Suprapubic skin (tissue), 4 donors: ENCODE measurements at regions not wholly inside any gene's neighbourhood (a gene's known extent, or its start where the extent isn't known, plus 50 kb on each side); places are given as distances from the start of the nearest gene placed in this dataset.

ENCODE experiments used
- DNase-seq, 2 donors: peaks; one replicate each; pipeline ENCODE4 v3.0.0-alpha.2; 2019; ENCODE audit warnings: low spot score in 2 of 2
- H3K27ac ChIP-seq: fragments of 200-600 bp; sonication (generic); one replicate; pipeline ENCODE4 v1.5.1; 2019
- H3K27me3 ChIP-seq: fragments of 200-600 bp; sonication (generic); one replicate; pipeline ENCODE4 v1.5.1; 2019
- H3K36me3 ChIP-seq: fragments of 200-600 bp; sonication (generic); one replicate; pipeline ENCODE4 v1.5.1; 2019
- H3K4me1 ChIP-seq: fragments of 200-600 bp; sonication (generic); one replicate; pipeline ENCODE4 v1.5.1; 2019
- H3K4me3 ChIP-seq: fragments of 200-600 bp; sonication (generic); one replicate; pipeline ENCODE4 v1.5.1; 2019; ENCODE audit warnings: mild to moderate bottlenecking
- H3K9me3 ChIP-seq: fragments of 200-600 bp; sonication (generic); one replicate; pipeline ENCODE4 v1.5.1; 2019
- CTCF ChIP-seq, 2 donors: fragments of 200-600 bp in 1 of 2; fragments of 450-650 bp in 1 of 2; sonication (generic) in 1 of 2; IDR thresholded peaks; one replicate each; pipeline ENCODE4 v1.5.1; 2016 to 2019; ENCODE audit warnings: antibody characterized with exemption in 2 of 2, mild to moderate bottlenecking in 1 of 2, moderate library complexity in 1 of 2
- EP300 ChIP-seq: sonication (generic); formaldehyde crosslinking; IDR thresholded peaks from one replicate; pipeline ENCODE4 v1.6.1; 2017; ENCODE audit warnings: antibody characterized with exemption
- POLR2A ChIP-seq, 2 donors: fragments of 450-650 bp; IDR thresholded peaks; one replicate each; pipeline ENCODE4 v1.6.1; 2017; ENCODE audit warnings: antibody characterized with exemption in 2 of 2, mild to moderate bottlenecking in 2 of 2, moderate library complexity in 2 of 2
- POLR2AphosphoS5 ChIP-seq, 3 donors: sonication (generic); formaldehyde crosslinking; IDR thresholded peaks; one replicate each; pipeline ENCODE4 v1.6.1; 2017; ENCODE audit warnings: antibody characterized with exemption in 3 of 3
- WGBS: methylation state at CpG from one replicate; pipeline ENCODE4 v1.1.5; 2018; 5-methylcytosine and 5-hydroxymethylcytosine counted together

- H3K36me3 ChIP-seq = no peaks in the 10 kb centered on the region
- 45% methylated on average over 5 of the region's 5 CpGs for WGBS
- H3K27me3 ChIP-seq = no peaks in the 10 kb centered on the region
- no peak overlapping the region for H3K4me3 ChIP-seq
- no peaks in the 10 kb centered on the region for H3K4me1 ChIP-seq
- H3K27ac ChIP-seq = no peak overlapping the region
- TF ChIP-seq POLR2A (IDR thresholded peaks at IDR 0.05) = no peak
- no peak for TF ChIP-seq CTCF (IDR thresholded peaks at IDR 0.05)
- no peak for TF ChIP-seq EP300
- TF ChIP-seq POLR2AphosphoS5 (IDR thresholded peaks at IDR 0.05) = no peak
- H3K9me3 ChIP-seq = no peaks in the 10 kb centered on the region
- no peak for DNase-seq
These were observed 135.9 kb upstream of the MBL2 start for GRCh38 chr10:52908478-52908877.

- 71% methylated on average over 1 of the region's 1 CpG for WGBS
- no peaks in the 10 kb centered on the region for H3K4me1 ChIP-seq
- H3K4me3 ChIP-seq = no peak overlapping the region
- no peaks in the 10 kb centered on the region for H3K9me3 ChIP-seq
- H3K27ac ChIP-seq = no peak overlapping the region
- H3K27me3 ChIP-seq = no peaks in the 10 kb centered on the region
- H3K36me3 ChIP-seq = no peaks in the 10 kb centered on the region
- no peak for DNase-seq
- no peak for TF ChIP-seq POLR2A (IDR thresholded peaks at IDR 0.05)
- no peak for TF ChIP-seq EP300
- no peak for TF ChIP-seq POLR2AphosphoS5 (IDR thresholded peaks at IDR 0.05)
- no peak for TF ChIP-seq CTCF (IDR thresholded peaks at IDR 0.05)
These were observed 133.5 kb upstream of the MBL2 start for GRCh38 chr10:52906046-52906445.

GRCh38 chr10:52903397-52903938 is 130.9 kb upstream of the MBL2 start:
- Histone ChIP-seq H3K4me1 (no peaks in the 10 kb centered on the region), H3K27me3 (no peaks in the 10 kb centered on the region), H3K27ac (no peak overlapping the region), H3K4me3 (no peak overlapping the region), H3K9me3 (no peaks in the 10 kb centered on the region), H3K36me3 (no peaks in the 10 kb centered on the region)
- no peak for TF ChIP-seq POLR2AphosphoS5 (IDR thresholded peaks at IDR 0.05)
- no peak for TF ChIP-seq EP300
- no peak for TF ChIP-seq CTCF (IDR thresholded peaks at IDR 0.05)
- no peak for TF ChIP-seq POLR2A (IDR thresholded peaks at IDR 0.05)
- no peak for DNase-seq
- 70% methylated on average over 3 of the region's 3 CpGs for WGBS

GRCh38 chr10:52900593-52900992 is 128.0 kb upstream of the MBL2 start:
- Histone ChIP-seq H3K4me3 (no peak overlapping the region), H3K27ac (no peak overlapping the region), H3K4me1 (no peaks in the 10 kb centered on the region), H3K27me3 (no peaks in the 10 kb centered on the region), H3K9me3 (no peaks in the 10 kb centered on the region), H3K36me3 (no peaks in the 10 kb centered on the region)
- TF ChIP-seq EP300 (no peak), POLR2AphosphoS5 (IDR thresholded peaks at IDR 0.05) (no peak), POLR2A (IDR thresholded peaks at IDR 0.05) (no peak), CTCF (IDR thresholded peaks at IDR 0.05) (no peak)
- DNase-seq = no peak
- 59% methylated on average over 2 of the region's 2 CpGs for WGBS

- H3K36me3 ChIP-seq = no peaks in the 10 kb centered on the region
- no peaks in the 10 kb centered on the region for H3K4me1 ChIP-seq
- no peaks in the 10 kb centered on the region for H3K9me3 ChIP-seq
- no peaks in the 10 kb centered on the region for H3K27me3 ChIP-seq
- no peak overlapping the region for H3K4me3 ChIP-seq
- no peak for DNase-seq
- H3K27ac ChIP-seq = no peak overlapping the region
- no peak for TF ChIP-seq CTCF (IDR thresholded peaks at IDR 0.05)
- TF ChIP-seq EP300 = no peak
- no peak for TF ChIP-seq POLR2A (IDR thresholded peaks at IDR 0.05)
- no peak for TF ChIP-seq POLR2AphosphoS5 (IDR thresholded peaks at IDR 0.05)
These were observed 124.6 kb upstream of the MBL2 start for GRCh38 chr10:52897162-52897561.
